ENCODE measurements at regions not wholly inside any gene's neighbourhood (a gene's known extent, or its start where the extent isn't known, plus 50 kb on each side); places are given as distances from the start of the nearest gene placed in this dataset.

DNA sequence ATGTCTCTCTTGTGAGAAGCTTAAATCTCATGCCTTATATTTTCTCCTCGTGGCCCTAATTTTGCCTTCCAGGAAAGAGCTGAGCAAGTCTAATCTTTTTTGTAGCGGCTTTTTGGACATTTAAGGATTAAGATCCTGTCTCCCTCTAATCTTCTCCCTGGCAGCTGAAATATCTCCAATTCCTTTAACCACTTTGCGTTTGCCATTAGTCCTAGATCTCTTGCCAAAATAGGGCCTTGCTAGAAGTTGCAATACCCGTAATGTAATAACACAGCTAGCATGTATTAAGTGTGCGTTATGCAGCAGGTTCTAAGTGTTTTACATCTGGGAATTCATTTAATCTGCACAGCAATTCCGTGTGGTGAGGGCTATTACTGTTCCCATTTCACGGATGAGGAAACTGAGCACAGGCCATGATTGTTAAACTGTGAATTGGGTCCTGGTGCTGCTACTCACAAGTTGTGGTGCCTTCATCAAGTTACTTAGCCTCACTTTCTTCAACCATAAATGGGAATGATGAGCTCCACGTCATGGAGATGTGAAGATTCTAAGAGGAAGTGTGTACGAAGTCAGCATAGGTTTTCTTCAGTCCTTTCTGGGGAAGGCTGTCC is 198.9 kb upstream of the ASIC2 start:
- Histone ChIP-seq H3K9ac (ENCODE audit: insufficient read depth, low read depth, low read length) (no peak overlapping the region), H3K36me3 (replicated peaks in 1 of 2; ENCODE audit: control insufficient read depth in 1 of 2, insufficient read depth in 2 of 2, low read length in 2 of 2) (no peaks in the 10 kb centered on the region), H3K4me1 (ENCODE audit: insufficient read depth, low read length) (no peaks in the 10 kb centered on the region), H2AFZ (ENCODE audit: low read length) (no peak overlapping the region), H3K9me3 (ENCODE audit: low read length) (no peaks in the 10 kb centered on the region), H3K27ac (ENCODE audit: extremely low read length, insufficient read depth, low read length) (no peak overlapping the region), H4K20me1 (ENCODE audit: insufficient read depth, low read length) (no peaks in the 10 kb centered on the region), H3K79me2 (ENCODE audit: insufficient read depth, low read length) (no peaks in the 10 kb centered on the region), H3K4me3 (replicated peaks in 1 of 3; ENCODE audit: insufficient read depth in 1 of 3, low read depth in 2 of 3, low read length in 3 of 3) (no peak overlapping the region), H3K27me3 (ENCODE audit: control insufficient read depth in 1 of 2, insufficient read depth in 2 of 2, low read length in 2 of 2) (no peaks in the 10 kb centered on the region; a peak in 1 of 5 replicates), H3K4me2 (ENCODE audit: low read depth, low read length) (no peak overlapping the region)
- CTCF ChIA-PET (ENCODE audit: low intra/inter-chr PET ratio, low total read pairs), result no interaction called here
- DNase-seq (ENCODE audit: low spot score) (no peak), ATAC-seq (no peak), FAIRE-seq (no peak)
- intact Hi-C loops (cut with micrococcal nuclease; ENCODE audit: unreplicated experiment) (no loop called here), in situ Hi-C loops (cut with HindIII; ENCODE audit: extremely low pct_ligation_motif_present, low pct_unique_long_range_greater_than_20kb) (no loop called here)
- POLR2A ChIA-PET, result no interaction called here
- BruUV-seq (replicated peaks), result no TSS peak
- WGBS (ENCODE audit: low lambda C conversion rate), result 17% methylated on average over 9 of the region's 9 CpGs
- TF ChIP-seq ETV5 (CRISPR knock-in tag; IDR thresholded peaks at IDR 0.05; ENCODE audit: borderline replicate concordance) (no peak), ZKSCAN8 (CRISPR knock-in tag; IDR thresholded peaks at IDR 0.05; ENCODE audit: borderline replicate concordance) (no peak), NCOA5 (CRISPR knock-in tag; IDR thresholded peaks at IDR 0.05) (no peak), CENPX (CRISPR knock-in tag; IDR thresholded peaks at IDR 0.05) (no peak), CCDC6 (CRISPR knock-in tag; IDR thresholded peaks at IDR 0.05) (no peak), ZNF572 (CRISPR knock-in tag; IDR thresholded peaks at IDR 0.05) (no peak), ZNF367 (CRISPR knock-in tag; IDR thresholded peaks at IDR 0.05; ENCODE audit: borderline replicate concordance) (no peak), ZNF543 (CRISPR knock-in tag; IDR thresholded peaks at IDR 0.05) (no peak), FUBP1 (CRISPR knock-in tag; IDR thresholded peaks at IDR 0.05; ENCODE audit: borderline replicate concordance) (no peak), IKZF4 (CRISPR knock-in tag; IDR thresholded peaks at IDR 0.05; ENCODE audit: borderline replicate concordance, low read depth, not compliant biosample characterization) (no peak), ZFP37 (CRISPR knock-in tag; IDR thresholded peaks at IDR 0.05; ENCODE audit: borderline replicate concordance) (no peak), ARNTL (CRISPR knock-in tag; IDR thresholded peaks at IDR 0.05) (no peak), ZNF382 (CRISPR knock-in tag; IDR thresholded peaks at IDR 0.05; ENCODE audit: borderline replicate concordance) (no peak), ZNF639 (CRISPR knock-in tag; conservative IDR thresholded peaks at IDR 0.05) (no peak), GRHL1 (CRISPR knock-in tag; conservative IDR thresholded peaks at IDR 0.05) (no peak), SUZ12 (IDR thresholded peaks at IDR 0.05; ENCODE audit: low read depth, low read length) (no peak), MXD3 (CRISPR knock-in tag; IDR thresholded peaks at IDR 0.05) (no peak), GTF2F1 (IDR thresholded peaks at IDR 0.05; ENCODE audit: low read length) (no peak), ZNF549 (CRISPR knock-in tag; IDR thresholded peaks at IDR 0.05) (no peak), MED13 (CRISPR knock-in tag; IDR thresholded peaks at IDR 0.05) (no peak)

Data from HepG2 (cell line).